PC-9 (cell line): ENCODE measurements at regions not wholly inside any gene's neighbourhood (a gene's known extent, or its start where the extent isn't known, plus 50 kb on each side); places are given as distances from the start of the nearest gene placed in this dataset.
A peak's percentile ranks its signal among the peaks of the same experiment; 100 is the strongest.
"Not testable (repeated sequence)": the region's sequence is repeated elsewhere in the genome, so short reads cannot be mapped to it uniquely, and the experiment has no call there.

ENCODE experiments used
- BruUV-seq: library from RNA; stranded (reverse); fragments of 400-500 nt; replicated peaks from 2 replicates; lab custom pipeline; 2021; lab: Mats Ljungman, UMichigan
- CTCF ChIA-PET: fragments of 300-600 bp; sonication (Branson Sonifier 250); formaldehyde crosslinking; loops from one replicate; lab custom pipeline; 2022; ENCODE audit warnings: antibody characterized with exemption; lab: Charles Lee
- POLR2A ChIA-PET: fragments of 300-600 bp; sonication (Branson Sonifier 250); formaldehyde crosslinking; loops from one replicate; lab custom pipeline; 2022; ENCODE audit warnings: antibody characterized with exemption; ENCODE audit not compliant: unreplicated experiment; lab: Charles Lee
- DNase-seq, 2 experiments: peaks; one replicate each; pipeline versions ENCODE4 v3.0.0 to v3.0.0-alpha.2; 2015 to 2022; ENCODE audit warnings: mixed read lengths in 1 of 2
- H2AFZ ChIP-seq: fragments of 200-600 bp; sonication (generic); 2 replicates; pipeline ENCODE4 v1.8.1; 2017; ENCODE audit warnings: antibody characterized with exemption
- H3F3A ChIP-seq: fragments of 200-600 bp; sonication (generic); 2 replicates; pipeline ENCODE4 v1.8.1; 2017; ENCODE audit warnings: antibody characterized with exemption, mild to moderate bottlenecking, low read depth; ENCODE audit not compliant: insufficient read depth
- H3K27ac ChIP-seq: fragments of 200-600 bp; sonication (generic); 2 replicates; pipeline ENCODE4 v1.6.1; 2016; ENCODE audit warnings: mixed run types
- H3K27me3 ChIP-seq: fragments of 200-600 bp; sonication (generic); 2 replicates; pipeline ENCODE4 v1.6.1; 2016; ENCODE audit warnings: low read depth, mixed run types; ENCODE audit not compliant: insufficient read depth
- H3K36me3 ChIP-seq: fragments of 200-600 bp; sonication (generic); 2 replicates; pipeline ENCODE4 v1.6.1; 2016; ENCODE audit warnings: low read depth, mixed run types
- H3K4me1 ChIP-seq: fragments of 200-600 bp; sonication (generic); replicated peaks from 2 replicates; pipeline ENCODE4 v1.6.1; 2016; ENCODE audit warnings: mixed run types; ENCODE audit not compliant: insufficient read depth
- H3K4me2 ChIP-seq: fragments of 200-600 bp; sonication (generic); 2 replicates; pipeline ENCODE4 v1.6.1; 2017; ENCODE audit warnings: mixed run types
- H3K4me3 ChIP-seq: fragments of 200-600 bp; sonication (generic); 2 replicates; pipeline ENCODE4 v1.6.1; 2016; ENCODE audit warnings: mixed run types
- H3K79me2 ChIP-seq: fragments of 200-600 bp; sonication (generic); 2 replicates; pipeline ENCODE4 v1.6.1; 2017; ENCODE audit warnings: low read depth, mixed run types
- H3K9me2 ChIP-seq: fragments of 200-600 bp; sonication (generic); 2 replicates; pipeline ENCODE4 v1.8.1; 2017; ENCODE audit warnings: mild to moderate bottlenecking; ENCODE audit not compliant: insufficient read depth
- H3K9me3 ChIP-seq: fragments of 200-600 bp; sonication (generic); 2 replicates; pipeline ENCODE4 v1.8.1; 2016; ENCODE audit warnings: low read depth; ENCODE audit not compliant: insufficient read depth
- H4K20me1 ChIP-seq: fragments of 200-600 bp; sonication (generic); 2 replicates; pipeline ENCODE4 v1.8.1; 2017; ENCODE audit not compliant: insufficient read depth
- CTCF ChIP-seq: fragments of 200-600 bp; sonication (generic); conservative IDR thresholded peaks from 2 replicates; pipeline ENCODE4 v1.6.1; 2017; ENCODE audit warnings: mixed run types, antibody characterized with exemption, mild to moderate bottlenecking, moderate library complexity
- EZH2 ChIP-seq: fragments of 200-600 bp; sonication (generic); IDR thresholded peaks from 2 replicates; pipeline ENCODE4 v1.8.0; 2017; ENCODE audit warnings: antibody characterized with exemption, low read depth
- intact Hi-C: fragments of 100-400 bp; cut with micrococcal nuclease; formaldehyde crosslinking; loops from one replicate; pipeline ENCODE4 v1.10.0; 2022; ENCODE audit not compliant: unreplicated experiment

DNA sequence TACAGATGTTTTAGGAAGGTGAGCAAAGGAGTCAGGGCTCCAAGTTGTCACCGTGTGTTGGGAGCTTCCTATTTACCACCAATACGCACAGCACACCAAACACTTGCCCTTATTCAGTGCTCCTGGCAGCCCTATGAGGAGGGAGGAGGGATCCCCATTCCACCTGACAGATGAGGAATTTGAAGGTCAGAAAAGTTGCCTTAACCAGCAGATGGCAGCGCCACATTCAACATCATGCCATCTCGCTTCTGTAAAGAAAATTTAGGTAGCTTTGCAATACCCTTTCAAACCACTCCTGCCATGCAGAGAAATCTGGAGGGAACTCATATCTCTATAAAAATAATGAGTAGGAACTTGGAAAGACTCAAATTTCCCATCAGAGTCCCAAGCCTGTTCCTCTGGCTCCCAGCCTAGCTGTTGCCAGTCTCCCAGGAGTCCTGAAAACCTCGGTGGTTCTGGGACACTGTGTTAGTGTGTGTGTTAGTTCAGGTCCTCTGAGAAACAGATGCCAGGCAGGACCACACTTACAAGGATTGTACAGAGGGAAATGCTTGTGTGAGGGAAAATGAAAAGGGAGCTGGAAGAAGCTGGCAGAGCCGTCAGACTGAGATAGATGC, 410.5 kb downstream of the MED13L start:
- Histone ChIP-seq H3K4me1 (peaks cover 11% of the 10 kb centered on the region), H3K27me3 (peaks cover 34% of the 10 kb centered on the region), H3K4me2 (no peak overlapping the region), H3K9me3 (no peaks in the 10 kb centered on the region), H3K27ac (no peak overlapping the region), H2AFZ (no peak overlapping the region), H3K36me3 (no peaks in the 10 kb centered on the region), H3K79me2 (no peaks in the 10 kb centered on the region), H3K4me3 (no peak overlapping the region), H3F3A (peaks cover 8% of the 10 kb centered on the region), H3K9me2 (no peaks in the 10 kb centered on the region), H4K20me1 (no peaks in the 10 kb centered on the region)
- BruUV-seq: no TSS peak
- intact Hi-C loops: loop anchor here (1.0 kb wide), 1 partner anchor 50 kb away; no protein-coding TSS in a partner anchor
- ChIA-PET POLR2A (no interaction called here), CTCF (no interaction called here)
- no peak for TF ChIP-seq EZH2
- peak; percentile 66 for TF ChIP-seq CTCF
- peak in 1 of 2 experiments; percentile 4 for DNase-seq

DNA sequence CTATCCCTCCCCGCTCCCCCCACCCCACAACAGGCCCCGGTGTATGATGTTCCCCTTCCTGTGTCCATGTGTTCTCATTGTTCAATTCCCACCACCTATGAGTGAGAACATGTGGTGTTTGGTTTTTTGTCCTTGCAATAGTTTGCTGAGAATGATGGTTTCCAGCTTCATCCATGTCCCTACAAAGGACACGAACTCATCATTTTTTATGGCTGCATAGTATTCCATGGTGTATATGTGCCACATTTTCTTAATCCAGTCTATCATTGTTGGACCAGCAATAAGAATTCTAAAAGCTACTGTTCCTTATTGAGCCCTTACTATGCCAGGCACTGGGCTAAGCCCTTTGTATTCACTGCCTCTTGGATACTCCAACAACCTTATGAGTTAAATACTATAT, 411.2 kb downstream of the MED13L start:
- H3K79me2 ChIP-seq, H3K4me3 ChIP-seq, H3K4me1 ChIP-seq, CTCF ChIA-PET, H2AFZ ChIP-seq, H3K27ac ChIP-seq, intact Hi-C loops, H3K36me3 ChIP-seq, H3K9me3 ChIP-seq, DNase-seq, BruUV-seq, H3F3A ChIP-seq, H3K9me2 ChIP-seq, H3K4me2 ChIP-seq, POLR2A ChIA-PET, H4K20me1 ChIP-seq: not testable (repeated sequence)
- H3K27me3 ChIP-seq: peaks cover 42% of the 10 kb centered on the region

- H3K36me3 ChIP-seq: no peaks in the 10 kb centered on the region
- H3K4me1 ChIP-seq: no peaks in the 10 kb centered on the region
- H4K20me1 ChIP-seq: no peaks in the 10 kb centered on the region
- H3K4me2 ChIP-seq: no peak overlapping the region
- H3K27ac ChIP-seq: no peak overlapping the region
- H2AFZ ChIP-seq: no peak overlapping the region
- H3K9me3 ChIP-seq: no peaks in the 10 kb centered on the region
- intact Hi-C loops: no loop called here
- TF ChIP-seq EZH2 (no peak), CTCF (no peak)
- no TSS peak for BruUV-seq
- H3K4me3 ChIP-seq: no peak overlapping the region
- no peak for DNase-seq
- POLR2A ChIA-PET: no interaction called here
- CTCF ChIA-PET: no interaction called here
- no peaks in the 10 kb centered on the region for H3K79me2 ChIP-seq
- H3K9me2 ChIP-seq: no peaks in the 10 kb centered on the region
- H3F3A ChIP-seq: no peaks in the 10 kb centered on the region
- H3K27me3 ChIP-seq: peaks cover 59% of the 10 kb centered on the region
These were observed 413.1 kb downstream of the MED13L start for GRCh38 chr12:115864396-115864795.

- Histone ChIP-seq H3K27ac (no peak overlapping the region), H3K4me2 (no peak overlapping the region), H4K20me1 (no peaks in the 10 kb centered on the region), H3K4me3 (no peak overlapping the region), H3K9me2 (no peaks in the 10 kb centered on the region), H3K79me2 (no peaks in the 10 kb centered on the region), H3K36me3 (no peaks in the 10 kb centered on the region), H2AFZ (no peak overlapping the region), H3K9me3 (no peaks in the 10 kb centered on the region), H3K27me3 (peaks cover 84% of the 10 kb centered on the region), H3K4me1 (no peaks in the 10 kb centered on the region), H3F3A (no peaks in the 10 kb centered on the region)
- TF ChIP-seq EZH2: no peak
- no peak for TF ChIP-seq CTCF
- POLR2A ChIA-PET: no interaction called here
- intact Hi-C loops: no loop called here
- CTCF ChIA-PET: no interaction called here
- DNase-seq: no peak
- BruUV-seq: no TSS peak
These were observed 416.9 kb downstream of the MED13L start for GRCh38 chr12:115860619-115861018.
